MV-4-11 (cell line): ENCODE measurements at regions not wholly inside any gene's neighbourhood (a gene's known extent, or its start where the extent isn't known, plus 50 kb on each side); places are given as distances from the start of the nearest gene placed in this dataset.

Source experiments
- DNase-seq: peaks from one replicate; lab custom pipeline; 2025; lab: John Stamatoyannopoulos, UW

GRCh38 chr6:26149240-26149639 lies 62.0 kb downstream of the HFE start:
- DNase-seq, result no peak

- no peak for DNase-seq
Measured at GRCh38 chr6:26152226-26153101, 65.2 kb downstream of the HFE start.

GRCh38 chr6:26155061-26155930 lies 68.1 kb downstream of the HFE start:
- peak; percentile 37 for DNase-seq

GRCh38 chr6:26156105-26156849 lies 69.0 kb downstream of the HFE start:
- DNase-seq, result peak; percentile 90

GRCh38 chr6:26156850-26157250 lies 69.6 kb downstream of the HFE start:
- no peak for DNase-seq

- DNase-seq, result peak; percentile 99
Measured at GRCh38 chr6:26157251-26158075, 70.2 kb downstream of the HFE start.

DNA sequence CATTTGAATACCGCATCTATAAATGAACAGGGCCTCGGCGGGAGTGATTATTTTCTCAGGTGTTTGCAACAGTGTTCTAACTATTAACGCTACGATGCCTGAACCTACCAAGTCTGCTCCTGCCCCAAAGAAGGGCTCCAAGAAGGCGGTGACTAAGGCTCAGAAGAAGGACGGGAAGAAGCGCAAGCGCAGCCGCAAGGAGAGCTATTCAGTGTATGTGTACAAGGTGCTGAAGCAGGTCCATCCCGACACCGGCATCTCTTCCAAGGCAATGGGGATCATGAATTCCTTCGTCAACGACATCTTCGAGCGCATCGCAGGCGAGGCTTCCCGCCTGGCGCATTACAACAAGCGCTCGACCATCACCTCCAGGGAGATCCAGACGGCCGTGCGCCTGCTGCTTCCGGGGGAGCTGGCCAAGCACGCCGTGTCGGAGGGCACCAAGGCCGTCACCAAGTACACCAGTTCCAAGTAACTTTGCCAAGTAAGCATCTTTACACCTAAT lies 70.9 kb downstream of the HFE start:
- DNase-seq, result no peak

- peak; percentile 74 for DNase-seq
Measured at GRCh38 chr6:26158581-26159356, 71.5 kb downstream of the HFE start.

GRCh38 chr6:26159357-26160273 lies 72.4 kb downstream of the HFE start:
- DNase-seq, result no peak

- no peak for DNase-seq
Measured at GRCh38 chr6:26161322-26161721, 74.1 kb downstream of the HFE start.

GRCh38 chr6:26162399-26162798 lies 75.2 kb downstream of the HFE start:
- no peak for DNase-seq

GRCh38 chr6:26163427-26164119 lies 76.3 kb downstream of the HFE start:
- DNase-seq, result peak; percentile 67

- no peak for DNase-seq
Measured at GRCh38 chr6:26164120-26164505, 76.9 kb downstream of the HFE start.

DNA sequence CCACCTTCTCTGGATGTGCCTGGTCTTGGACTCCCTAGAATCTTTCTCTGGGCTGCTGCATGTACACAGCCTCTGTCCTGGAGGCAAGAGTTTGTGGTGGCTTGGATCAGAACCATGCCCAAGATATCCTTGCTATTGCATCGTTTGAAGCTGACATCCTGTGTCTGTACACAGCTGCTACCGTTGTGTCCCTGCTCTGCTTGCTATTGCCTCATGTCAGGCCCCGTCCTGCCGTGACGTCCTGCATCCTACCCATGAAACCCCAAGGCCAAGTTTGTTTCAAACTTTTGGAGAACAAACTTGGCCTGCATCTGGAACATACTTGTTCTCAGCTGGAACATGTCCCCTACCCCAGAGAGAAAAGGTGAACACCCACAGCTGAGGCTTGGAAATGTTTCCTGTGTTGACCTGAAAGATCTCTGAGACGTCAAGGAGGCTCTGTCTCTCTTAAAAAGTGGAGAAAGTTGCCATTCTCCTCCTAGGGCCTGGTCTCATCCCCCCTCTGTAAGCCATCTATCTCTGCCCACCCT lies 78.1 kb downstream of the HFE start:
- DNase-seq, result peak; percentile 18

- DNase-seq, result no peak
Measured at GRCh38 chr6:26170181-26170580, 83.0 kb downstream of the HFE start.

GRCh38 chr6:26170951-26171841 lies 84.0 kb downstream of the HFE start:
- no peak for DNase-seq

DNA sequence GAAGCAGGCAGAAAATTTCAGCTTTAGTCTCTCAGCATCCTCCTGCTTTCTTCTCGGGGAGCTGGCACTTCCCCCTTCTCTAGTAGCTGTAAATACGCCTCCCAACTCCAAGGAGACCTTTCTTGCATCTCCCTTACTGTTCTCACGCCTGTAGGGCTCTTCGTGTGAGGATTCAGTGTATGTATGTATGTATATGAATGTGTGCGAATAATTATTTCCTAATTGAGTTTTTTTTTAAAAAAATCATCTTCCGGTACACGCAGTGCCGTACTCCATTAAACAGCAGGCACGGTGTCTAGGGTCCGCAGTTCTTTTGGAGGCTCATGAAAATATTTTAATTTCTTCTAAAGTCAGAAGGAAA lies 85.4 kb downstream of the HFE start:
- DNase-seq, result peak; percentile 51

GRCh38 chr6:26173836-26174145 lies 86.6 kb downstream of the HFE start:
- no peak for DNase-seq
